WTC11 (cell line): ENCODE measurements at regions not wholly inside any gene's neighbourhood (a gene's known extent, or its start where the extent isn't known, plus 50 kb on each side); places are given as distances from the start of the nearest gene placed in this dataset.

Source experiments
- ATAC-seq: fragments of 200-7000 bp; cut with Tn5 transposase; 2 replicates; pipeline ENCODE4 v1.10.0; 2021; ENCODE audit warnings: mild to moderate bottlenecking, moderate library complexity
- CTCF ChIA-PET: fragments of 300-600 bp; sonication (Branson Sonifier 250); formaldehyde crosslinking; loops from one replicate; lab custom pipeline; 2021; ENCODE audit warnings: antibody characterized with exemption; lab: Charles Lee
- POLR2A ChIA-PET: fragments of 350-600 bp; sonication (Branson Sonifier 250); formaldehyde crosslinking; loops from one replicate; lab custom pipeline; 2021; ENCODE audit warnings: antibody characterized with exemption; lab: Charles Lee
- DNase-seq: peaks from one replicate; pipeline ENCODE4 v3.0.0; 2021; ENCODE audit warnings: low spot score
- H3K27ac Mint-ChIP-seq: 2 replicates; pipeline ENCODE4 v1.8.0; 2021; ENCODE audit warnings: mixed read lengths
- H3K27me3 Mint-ChIP-seq: 2 replicates; pipeline ENCODE4 v1.8.0; 2021; ENCODE audit warnings: low read depth, mild to moderate bottlenecking, moderate library complexity, mixed read lengths
- H3K36me3 Mint-ChIP-seq: 2 replicates; pipeline ENCODE4 v1.8.0; 2021; ENCODE audit warnings: mixed read lengths
- H3K4me1 Mint-ChIP-seq: 2 replicates; pipeline ENCODE4 v1.8.0; 2022; ENCODE audit warnings: mixed read lengths
- H3K4me3 Mint-ChIP-seq: 2 replicates; pipeline ENCODE4 v1.8.0; 2021; ENCODE audit warnings: mild to moderate bottlenecking, moderate library complexity, mixed read lengths
- H3K9me3 Mint-ChIP-seq: 2 replicates; pipeline ENCODE4 v1.8.0; 2021; ENCODE audit warnings: mixed read lengths
- CREM ChIP-seq: sonication (generic); formaldehyde crosslinking; IDR thresholded peaks from 2 replicates; pipeline ENCODE4 v1.8.1; 2022; ENCODE audit warnings: mild to moderate bottlenecking, missing genetic modification reagents, moderate library complexity
- EMX1 ChIP-seq: fragments of 250-450 bp; sonication (Bioruptor Pico); IDR thresholded peaks from 2 replicates; pipeline ENCODE4 v1.8.0; 2021; ENCODE audit warnings: mild to moderate bottlenecking
- FOXJ3 ChIP-seq: sonication (generic); formaldehyde crosslinking; IDR thresholded peaks from 2 replicates; pipeline ENCODE4 v1.9.0; 2021; ENCODE audit warnings: missing genetic modification reagents, mild to moderate bottlenecking, borderline replicate concordance
- FOXP1 ChIP-seq: sonication (generic); formaldehyde crosslinking; IDR thresholded peaks from 2 replicates; pipeline ENCODE4 v1.8.0; 2022; ENCODE audit warnings: missing genetic modification reagents, mild to moderate bottlenecking, moderate library complexity, borderline replicate concordance
- HMGA2 ChIP-seq: fragments of 250-450 bp; sonication (Bioruptor Pico); IDR thresholded peaks from 2 replicates; pipeline ENCODE4 v1.4.0; 2021; ENCODE audit warnings: mild to moderate bottlenecking, moderate library complexity
- KAT7 ChIP-seq: sonication (generic); formaldehyde crosslinking; IDR thresholded peaks from 2 replicates; pipeline ENCODE4 v1.8.1; 2023; ENCODE audit warnings: missing genetic modification reagents, mild to moderate bottlenecking, borderline replicate concordance
- RORB ChIP-seq: fragments of 250-450 bp; sonication (Bioruptor Pico); IDR thresholded peaks from 2 replicates; pipeline ENCODE4 v1.9.0; 2021; ENCODE audit warnings: mild to moderate bottlenecking
- SMAD4 ChIP-seq: sonication (generic); formaldehyde crosslinking; IDR thresholded peaks from 2 replicates; pipeline ENCODE4 v1.8.0; 2022; ENCODE audit warnings: mild to moderate bottlenecking, missing genetic modification reagents
- TEAD1 ChIP-seq: sonication (generic); formaldehyde crosslinking; IDR thresholded peaks from 2 replicates; pipeline ENCODE4 v1.8.0; 2022; ENCODE audit warnings: mild to moderate bottlenecking, missing genetic modification reagents
- TP53 ChIP-seq: sonication (generic); formaldehyde crosslinking; IDR thresholded peaks from 2 replicates; pipeline ENCODE4 v1.8.1; 2023; ENCODE audit warnings: mild to moderate bottlenecking, missing genetic modification reagents
- ZBTB21 ChIP-seq: sonication (generic); formaldehyde crosslinking; IDR thresholded peaks from 2 replicates; pipeline ENCODE4 v1.8.1; 2023; ENCODE audit warnings: mild to moderate bottlenecking, missing genetic modification reagents, borderline replicate concordance
- TF ChIP-seq, protein P1 (sequence below): sonication (generic); formaldehyde crosslinking; IDR thresholded peaks from 2 replicates; pipeline ENCODE4 v1.8.0; 2022; ENCODE audit warnings: mild to moderate bottlenecking, missing genetic modification reagents
- TF ChIP-seq, protein P2 (sequence below): sonication (generic); formaldehyde crosslinking; IDR thresholded peaks from 2 replicates; pipeline ENCODE4 v1.8.0; 2022; ENCODE audit warnings: mild to moderate bottlenecking, missing genetic modification reagents
- TF ChIP-seq, protein P3 (sequence below): sonication (generic); formaldehyde crosslinking; IDR thresholded peaks from 2 replicates; pipeline ENCODE4 v1.8.1; 2023; ENCODE audit warnings: mild to moderate bottlenecking, missing genetic modification reagents, moderate library complexity
- TF ChIP-seq, protein P4 (sequence below): sonication (generic); formaldehyde crosslinking; conservative IDR thresholded peaks from 2 replicates; pipeline ENCODE4 v1.8.1; 2022; ENCODE audit warnings: mild to moderate bottlenecking, missing genetic modification reagents
- TF ChIP-seq, protein P5 (sequence below): fragments of 250-450 bp; sonication (Bioruptor Pico); IDR thresholded peaks from 2 replicates; pipeline ENCODE4 v1.9.0; 2021; ENCODE audit warnings: mild to moderate bottlenecking
- TF ChIP-seq, protein P6 (sequence below): fragments of 250-450 bp; sonication (Bioruptor Pico); IDR thresholded peaks from 2 replicates; pipeline ENCODE4 v2.1.2; 2022; ENCODE audit warnings: mild to moderate bottlenecking, moderate library complexity

DNA sequence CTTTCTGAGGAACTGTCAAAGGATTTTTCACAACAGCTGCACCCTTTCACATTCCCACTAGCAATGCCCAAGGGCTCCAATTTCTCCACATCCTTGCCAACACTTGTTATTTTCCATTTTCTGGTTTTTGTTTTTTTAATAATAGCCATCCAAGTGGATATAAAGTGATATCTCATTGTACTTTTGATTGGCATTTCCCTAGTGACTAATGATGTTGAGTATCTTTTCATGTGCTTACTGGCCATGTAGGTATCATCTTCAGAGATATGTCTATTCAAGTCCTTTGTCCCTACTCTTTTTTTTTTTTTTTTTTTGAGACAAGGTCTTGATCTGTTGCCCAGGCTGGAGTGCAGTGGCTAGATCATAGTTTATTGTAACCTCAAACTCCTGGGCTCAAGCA, 115.8 kb upstream of the HAND1 start:
- Mint-ChIP-seq H3K36me3 (no peaks in the 10 kb centered on the region), H3K4me1 (no peaks in the 10 kb centered on the region), H3K27me3 (peaks cover 5% of the 10 kb centered on the region), H3K27ac (no peak overlapping the region)
- no peak for ATAC-seq
- POLR2A ChIA-PET = no interaction called here
- no peak for DNase-seq
- no peak for TF ChIP-seq FOXP1 (CRISPR knock-in tag)
- no peak for TF ChIP-seq EMX1 (CRISPR knock-in tag)
- no peak for TF ChIP-seq CREM
- TF ChIP-seq ZBTB21 (CRISPR knock-in tag) = no peak
- TF ChIP-seq TP53 = no peak
- TF ChIP-seq, protein P1, sequence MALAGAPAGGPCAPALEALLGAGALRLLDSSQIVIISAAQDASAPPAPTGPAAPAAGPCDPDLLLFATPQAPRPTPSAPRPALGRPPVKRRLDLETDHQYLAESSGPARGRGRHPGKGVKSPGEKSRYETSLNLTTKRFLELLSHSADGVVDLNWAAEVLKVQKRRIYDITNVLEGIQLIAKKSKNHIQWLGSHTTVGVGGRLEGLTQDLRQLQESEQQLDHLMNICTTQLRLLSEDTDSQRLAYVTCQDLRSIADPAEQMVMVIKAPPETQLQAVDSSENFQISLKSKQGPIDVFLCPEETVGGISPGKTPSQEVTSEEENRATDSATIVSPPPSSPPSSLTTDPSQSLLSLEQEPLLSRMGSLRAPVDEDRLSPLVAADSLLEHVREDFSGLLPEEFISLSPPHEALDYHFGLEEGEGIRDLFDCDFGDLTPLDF (CRISPR knock-in tag) = no peak
- no peak for TF ChIP-seq SMAD4
- TF ChIP-seq, protein P2, sequence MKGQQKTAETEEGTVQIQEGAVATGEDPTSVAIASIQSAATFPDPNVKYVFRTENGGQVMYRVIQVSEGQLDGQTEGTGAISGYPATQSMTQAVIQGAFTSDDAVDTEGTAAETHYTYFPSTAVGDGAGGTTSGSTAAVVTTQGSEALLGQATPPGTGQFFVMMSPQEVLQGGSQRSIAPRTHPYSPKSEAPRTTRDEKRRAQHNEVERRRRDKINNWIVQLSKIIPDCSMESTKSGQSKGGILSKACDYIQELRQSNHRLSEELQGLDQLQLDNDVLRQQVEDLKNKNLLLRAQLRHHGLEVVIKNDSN (CRISPR knock-in tag) = no peak
- TF ChIP-seq RORB (CRISPR knock-in tag) = no peak
- TF ChIP-seq, protein P3, sequence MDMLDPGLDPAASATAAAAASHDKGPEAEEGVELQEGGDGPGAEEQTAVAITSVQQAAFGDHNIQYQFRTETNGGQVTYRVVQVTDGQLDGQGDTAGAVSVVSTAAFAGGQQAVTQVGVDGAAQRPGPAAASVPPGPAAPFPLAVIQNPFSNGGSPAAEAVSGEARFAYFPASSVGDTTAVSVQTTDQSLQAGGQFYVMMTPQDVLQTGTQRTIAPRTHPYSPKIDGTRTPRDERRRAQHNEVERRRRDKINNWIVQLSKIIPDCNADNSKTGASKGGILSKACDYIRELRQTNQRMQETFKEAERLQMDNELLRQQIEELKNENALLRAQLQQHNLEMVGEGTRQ = no peak
- TF ChIP-seq, protein P4, sequence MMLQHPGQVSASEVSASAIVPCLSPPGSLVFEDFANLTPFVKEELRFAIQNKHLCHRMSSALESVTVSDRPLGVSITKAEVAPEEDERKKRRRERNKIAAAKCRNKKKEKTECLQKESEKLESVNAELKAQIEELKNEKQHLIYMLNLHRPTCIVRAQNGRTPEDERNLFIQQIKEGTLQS = no peak
- TF ChIP-seq FOXJ3 (CRISPR knock-in tag) = no peak
- TF ChIP-seq, protein P5, sequence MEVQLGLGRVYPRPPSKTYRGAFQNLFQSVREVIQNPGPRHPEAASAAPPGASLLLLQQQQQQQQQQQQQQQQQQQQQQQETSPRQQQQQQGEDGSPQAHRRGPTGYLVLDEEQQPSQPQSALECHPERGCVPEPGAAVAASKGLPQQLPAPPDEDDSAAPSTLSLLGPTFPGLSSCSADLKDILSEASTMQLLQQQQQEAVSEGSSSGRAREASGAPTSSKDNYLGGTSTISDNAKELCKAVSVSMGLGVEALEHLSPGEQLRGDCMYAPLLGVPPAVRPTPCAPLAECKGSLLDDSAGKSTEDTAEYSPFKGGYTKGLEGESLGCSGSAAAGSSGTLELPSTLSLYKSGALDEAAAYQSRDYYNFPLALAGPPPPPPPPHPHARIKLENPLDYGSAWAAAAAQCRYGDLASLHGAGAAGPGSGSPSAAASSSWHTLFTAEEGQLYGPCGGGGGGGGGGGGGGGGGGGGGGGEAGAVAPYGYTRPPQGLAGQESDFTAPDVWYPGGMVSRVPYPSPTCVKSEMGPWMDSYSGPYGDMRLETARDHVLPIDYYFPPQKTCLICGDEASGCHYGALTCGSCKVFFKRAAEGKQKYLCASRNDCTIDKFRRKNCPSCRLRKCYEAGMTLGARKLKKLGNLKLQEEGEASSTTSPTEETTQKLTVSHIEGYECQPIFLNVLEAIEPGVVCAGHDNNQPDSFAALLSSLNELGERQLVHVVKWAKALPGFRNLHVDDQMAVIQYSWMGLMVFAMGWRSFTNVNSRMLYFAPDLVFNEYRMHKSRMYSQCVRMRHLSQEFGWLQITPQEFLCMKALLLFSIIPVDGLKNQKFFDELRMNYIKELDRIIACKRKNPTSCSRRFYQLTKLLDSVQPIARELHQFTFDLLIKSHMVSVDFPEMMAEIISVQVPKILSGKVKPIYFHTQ = no peak
- TF ChIP-seq, all 79 proteins: peak for 0
- H3K4me3 Mint-ChIP-seq = no peak overlapping the region
- CTCF ChIA-PET = no interaction called here
- peaks cover 4% of the 10 kb centered on the region; the same call in 1 of the 2 replicates for H3K9me3 Mint-ChIP-seq

DNA sequence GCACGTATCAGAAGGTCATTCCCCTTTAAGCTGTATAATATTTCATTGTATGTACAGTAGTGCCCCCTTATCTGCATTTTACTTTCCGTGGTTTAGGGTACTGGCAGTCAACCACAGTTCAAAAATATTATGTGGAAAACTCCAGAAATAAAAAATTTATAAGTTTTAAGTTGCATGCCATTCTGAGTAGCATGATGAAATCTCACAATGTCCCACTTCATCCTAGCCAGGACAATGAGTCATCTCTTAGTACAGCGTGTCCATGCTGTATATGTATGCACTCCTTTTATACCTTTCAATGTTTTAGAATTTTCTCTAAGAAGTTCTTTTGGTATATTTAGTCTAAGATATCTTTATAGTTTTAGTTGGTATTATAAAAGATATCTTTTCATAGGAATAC, 115.0 kb upstream of the HAND1 start:
- ATAC-seq (no peak), DNase-seq (no peak)
- no peaks in the 10 kb centered on the region for H3K36me3 Mint-ChIP-seq
- peaks cover 4% of the 10 kb centered on the region; the same call in 1 of the 2 replicates for H3K9me3 Mint-ChIP-seq
- H3K27me3 Mint-ChIP-seq = no peaks in the 10 kb centered on the region
- H3K27ac Mint-ChIP-seq = no peak overlapping the region
- ChIA-PET CTCF (no interaction called here), POLR2A (no interaction called here)
- TF ChIP-seq, protein P6, sequence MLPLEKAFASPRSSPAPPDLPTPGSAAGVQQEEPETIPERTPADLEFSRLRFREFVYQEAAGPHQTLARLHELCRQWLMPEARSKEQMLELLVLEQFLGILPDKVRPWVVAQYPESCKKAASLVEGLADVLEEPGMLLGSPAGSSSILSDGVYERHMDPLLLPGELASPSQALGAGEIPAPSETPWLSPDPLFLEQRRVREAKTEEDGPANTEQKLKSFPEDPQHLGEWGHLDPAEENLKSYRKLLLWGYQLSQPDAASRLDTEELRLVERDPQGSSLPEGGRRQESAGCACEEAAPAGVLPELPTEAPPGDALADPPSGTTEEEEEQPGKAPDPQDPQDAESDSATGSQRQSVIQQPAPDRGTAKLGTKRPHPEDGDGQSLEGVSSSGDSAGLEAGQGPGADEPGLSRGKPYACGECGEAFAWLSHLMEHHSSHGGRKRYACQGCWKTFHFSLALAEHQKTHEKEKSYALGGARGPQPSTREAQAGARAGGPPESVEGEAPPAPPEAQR (CRISPR knock-in tag) = no peak
- TF ChIP-seq TEAD1 (CRISPR knock-in tag) (no peak), HMGA2 (CRISPR knock-in tag) (no peak), KAT7 (no peak)
- TF ChIP-seq, protein P2 (CRISPR knock-in tag) = no peak
- no peaks in the 10 kb centered on the region for H3K4me1 Mint-ChIP-seq
- no peak overlapping the region for H3K4me3 Mint-ChIP-seq
